H1 (cell line): ENCODE measurements at regions not wholly inside any gene's neighbourhood (a gene's known extent, or its start where the extent isn't known, plus 50 kb on each side); places are given as distances from the start of the nearest gene placed in this dataset.

ENCODE experiments used
- CTCF ChIA-PET: fragments of 300-600 bp; sonication (Branson Sonifier 250); formaldehyde crosslinking; loops from one replicate; lab custom pipeline; 2021; ENCODE audit not compliant: partially characterized antibody; lab: Charles Lee
- POLR2A ChIA-PET: fragments of 300-600 bp; sonication (Branson Sonifier 250); formaldehyde crosslinking; loops from one replicate; lab custom pipeline; 2021; ENCODE audit warnings: inconsistent platforms; ENCODE audit not compliant: partially characterized antibody; lab: Charles Lee
- DNase-seq, 2 experiments: peaks; one replicate each; pipeline versions ENCODE4 v3.0.0 to v3.0.0-alpha.2; 2010 to 2022; ENCODE audit warnings: low spot score in 2 of 2, low read depth in 1 of 2, mixed read lengths in 1 of 2
- FAIRE-seq: peaks from 2 replicates; lab custom pipeline; 2011; peaks lifted over from hg19 to GRCh38; lab: Jason Lieb, UNC
- H2AFZ ChIP-seq: 2 replicates; pipeline ENCODE4 v1.8.1; 2012; ENCODE audit warnings: low read length, inconsistent platforms
- H2AK5ac ChIP-seq: 2 replicates; pipeline ENCODE4 v1.6.1; 2013; ENCODE audit warnings: low read depth, low read length
- H2BK120ac ChIP-seq: replicated peaks from 2 replicates; pipeline ENCODE3; 2013; ENCODE audit warnings: low read depth, low read length, inconsistent platforms
- H2BK12ac ChIP-seq: 2 replicates; pipeline ENCODE4 v1.6.1; 2013; ENCODE audit warnings: low read depth, low read length
- H2BK15ac ChIP-seq: 2 replicates; pipeline ENCODE4 v1.6.1; 2013; ENCODE audit warnings: low read length
- H2BK20ac ChIP-seq: 2 replicates; pipeline ENCODE4 v1.6.1; 2013; ENCODE audit warnings: low read length
- H2BK5ac ChIP-seq: 2 replicates; pipeline ENCODE4 v1.6.1; 2013; ENCODE audit warnings: low read depth, low read length
- H3K14ac ChIP-seq: 2 replicates; pipeline ENCODE4 v1.6.1; 2013; ENCODE audit warnings: inconsistent platforms; ENCODE audit not compliant: insufficient read length
- H3K18ac ChIP-seq: 2 replicates; pipeline ENCODE4 v1.6.1; 2013; ENCODE audit warnings: low read length; ENCODE audit errors: extremely low read depth
- H3K23ac ChIP-seq: 2 replicates; pipeline ENCODE4 v1.6.1; 2013; ENCODE audit warnings: inconsistent platforms; ENCODE audit not compliant: insufficient read length
- H3K23me2 ChIP-seq: 2 replicates; pipeline ENCODE4 v1.6.1; 2013; ENCODE audit warnings: low read depth, low read length
- H3K27ac ChIP-seq: 2 replicates; pipeline ENCODE4 v1.6.1; 2011; ENCODE audit warnings: low read depth, low read length, inconsistent platforms
- H3K27me3 ChIP-seq, 4 experiments: replicated peaks in 1 of 4; 1 replicate in 1 of 4; 2 replicates in 3 of 4; pipeline versions ENCODE4 v1.6.1 to v1.8.1; 2011 to 2013; ENCODE audit warnings: low read length in 3 of 4, mild to moderate bottlenecking in 3 of 4, inconsistent platforms in 2 of 4, mixed read lengths in 2 of 4, moderate library complexity in 1 of 4; ENCODE audit not compliant: control insufficient read depth in 3 of 4, insufficient read depth in 3 of 4; ENCODE audit errors: extremely low read depth in 1 of 4
- H3K36me3 ChIP-seq, 4 experiments: 2 replicates each; pipeline versions ENCODE4 v1.6.1 to v1.8.1; 2011 to 2013; ENCODE audit warnings: mild to moderate bottlenecking in 4 of 4, low read length in 3 of 4, moderate library complexity in 2 of 4, control low read depth in 1 of 4, inconsistent platforms in 1 of 4; ENCODE audit not compliant: insufficient read depth in 4 of 4, control insufficient read depth in 2 of 4
- H3K4ac ChIP-seq: replicated peaks from 2 replicates; pipeline ENCODE3; 2013; ENCODE audit warnings: low read length, low read depth, mixed read lengths, inconsistent platforms; ENCODE audit not compliant: insufficient read length
- H3K4me1 ChIP-seq, 4 experiments: replicated peaks in 1 of 4; 1 replicate in 1 of 4; 2 replicates in 3 of 4; pipeline versions ENCODE4 v1.6.1 to v1.8.1; 2011 to 2013; ENCODE audit warnings: low read length in 3 of 4, inconsistent platforms in 2 of 4, mixed read lengths in 1 of 4; ENCODE audit not compliant: insufficient read depth in 4 of 4, control insufficient read depth in 3 of 4
- H3K4me2 ChIP-seq, 2 experiments: 2 replicates each; pipeline versions ENCODE4 v1.6.1 to v1.8.1; 2011 to 2013; ENCODE audit warnings: low read depth in 2 of 2, low read length in 2 of 2, control low read depth in 1 of 2, inconsistent platforms in 1 of 2, mild to moderate bottlenecking in 1 of 2; ENCODE audit not compliant: insufficient read depth in 1 of 2
- H3K4me3 ChIP-seq, 4 experiments: fragments of 200-600, 300-600 bp in 1 of 4; sonication (generic), shearing (Covaris generic), sonication (Bioruptor Twin) in 1 of 4; 2 replicates each; pipeline versions ENCODE4 v1.5.1 to v1.8.1; 2011 to 2016; ENCODE audit warnings: low read length in 4 of 4, low read depth in 3 of 4, control low read depth in 2 of 4, inconsistent platforms in 2 of 4, mild to moderate bottlenecking in 2 of 4, mixed read lengths in 1 of 4, moderate library complexity in 1 of 4; ENCODE audit not compliant: insufficient read depth in 2 of 4; ENCODE audit errors: extremely low read depth in 1 of 4
- H3K56ac ChIP-seq: replicated peaks from 2 replicates; pipeline ENCODE3; 2013; ENCODE audit warnings: low read depth, mild to moderate bottlenecking, mixed read lengths, low read length, inconsistent platforms; ENCODE audit not compliant: insufficient read length
- H3K79me1 ChIP-seq: 2 replicates; pipeline ENCODE4 v1.6.1; 2013; ENCODE audit warnings: low read depth, low read length, control low read depth
- H3K79me2 ChIP-seq, 2 experiments: 2 replicates each; pipeline versions ENCODE4 v1.6.1 to v1.8.1; 2012 to 2013; ENCODE audit warnings: low read length in 2 of 2, mild to moderate bottlenecking in 2 of 2, inconsistent platforms in 1 of 2; ENCODE audit not compliant: insufficient read depth in 2 of 2, control insufficient read depth in 1 of 2
- H3K9ac ChIP-seq, 4 experiments: replicated peaks in 1 of 4; 1 replicate in 1 of 4; 2 replicates in 3 of 4; pipeline versions ENCODE4 v1.6.1 to v1.8.1; 2011 to 2013; ENCODE audit warnings: low read depth in 3 of 4, low read length in 3 of 4, control low read depth in 2 of 4, mild to moderate bottlenecking in 2 of 4, moderate library complexity in 2 of 4, inconsistent platforms in 1 of 4; ENCODE audit errors: extremely low read depth in 1 of 4
- H3K9me3 ChIP-seq, 2 experiments: 2 replicates each; pipeline versions ENCODE4 v1.6.1 to v1.8.1; 2012 to 2013; ENCODE audit warnings: mild to moderate bottlenecking in 2 of 2, moderate library complexity in 2 of 2, control low read depth in 1 of 2, inconsistent platforms in 1 of 2, low read depth in 1 of 2, low read length in 1 of 2, mixed read lengths in 1 of 2; ENCODE audit not compliant: insufficient read depth in 2 of 2
- H4K20me1 ChIP-seq, 2 experiments: replicated peaks in 1 of 2; 2 replicates each; pipeline versions ENCODE3 to v1.8.1; 2011 to 2013; ENCODE audit warnings: inconsistent platforms in 2 of 2, low read length in 2 of 2, mild to moderate bottlenecking in 1 of 2; ENCODE audit not compliant: insufficient read depth in 2 of 2, control insufficient read depth in 1 of 2
- H4K5ac ChIP-seq: 2 replicates; pipeline ENCODE4 v1.6.1; 2013; ENCODE audit warnings: low read length, low read depth, mixed read lengths, inconsistent platforms; ENCODE audit not compliant: insufficient read length
- H4K8ac ChIP-seq: 2 replicates; pipeline ENCODE4 v1.8.0; 2013; ENCODE audit warnings: mild to moderate bottlenecking, moderate library complexity, low read length, inconsistent platforms; ENCODE audit not compliant: insufficient read depth; ENCODE audit errors: extremely low read depth
- H4K91ac ChIP-seq: replicated peaks from 2 replicates; pipeline ENCODE3; 2013; ENCODE audit warnings: low read length, mixed read lengths, inconsistent platforms; ENCODE audit not compliant: insufficient read length
- CHD1 ChIP-seq: IDR thresholded peaks from 2 replicates; pipeline ENCODE4 v1.6.1; 2012; ENCODE audit warnings: low read depth, low read length, improper control_type of control experiment
- GABPA ChIP-seq: IDR thresholded peaks from 2 replicates; pipeline ENCODE4 v1.6.1; 2011; ENCODE audit warnings: mild to moderate bottlenecking, low read length, moderate library complexity, borderline replicate concordance; ENCODE audit not compliant: insufficient read depth
- HDAC2 ChIP-seq, 2 experiments: fragments of 300-600 bp in 1 of 2; sonication (generic) in 1 of 2; IDR thresholded peaks; 2 replicates each; pipeline ENCODE4 v1.6.1; 2011 to 2012; ENCODE audit warnings: low read depth in 2 of 2, low read length in 2 of 2, mild to moderate bottlenecking in 2 of 2, moderate library complexity in 2 of 2, borderline replicate concordance in 1 of 2, inconsistent platforms in 1 of 2
- NANOG ChIP-seq: IDR thresholded peaks from 2 replicates; pipeline ENCODE4 v1.6.1; 2011; ENCODE audit warnings: low read length, low read depth, mild to moderate bottlenecking, inconsistent platforms; ENCODE audit not compliant: insufficient read depth, poor library complexity, severe bottlenecking
- ZNF274 ChIP-seq: IDR thresholded peaks from 2 replicates; pipeline ENCODE4 v1.7.0; 2012; ENCODE audit warnings: low read length, borderline replicate concordance; ENCODE audit errors: extremely low read depth
- WGBS, 2 experiments: shearing (Covaris generic) in 1 of 2; methylation state at CpG; one replicate each; pipeline versions ENCODE4 v1.1.6 to v1.1.7; 2013 to 2015; ENCODE audit warnings: low lambda C conversion rate in 2 of 2, mixed read lengths in 2 of 2, inconsistent platforms in 1 of 2, low coverage in 1 of 2, missing lambda C conversion rate in 1 of 2; ENCODE audit not compliant: insufficient replicate concordance in 2 of 2, insufficient coverage in 1 of 2, insufficient read length in 1 of 2; ENCODE audit errors: extremely low coverage in 1 of 2, missing lambda C conversion rate in 1 of 2; 5-methylcytosine and 5-hydroxymethylcytosine counted together
- TF ChIP-seq, protein P1 (sequence below): IDR thresholded peaks from 2 replicates; pipeline ENCODE4 v1.6.1; 2012; ENCODE audit warnings: inconsistent platforms
- TF ChIP-seq, protein P2 (sequence below): IDR thresholded peaks from 2 replicates; pipeline ENCODE4 v1.6.1; 2012; ENCODE audit warnings: low read length, inconsistent platforms

DNA sequence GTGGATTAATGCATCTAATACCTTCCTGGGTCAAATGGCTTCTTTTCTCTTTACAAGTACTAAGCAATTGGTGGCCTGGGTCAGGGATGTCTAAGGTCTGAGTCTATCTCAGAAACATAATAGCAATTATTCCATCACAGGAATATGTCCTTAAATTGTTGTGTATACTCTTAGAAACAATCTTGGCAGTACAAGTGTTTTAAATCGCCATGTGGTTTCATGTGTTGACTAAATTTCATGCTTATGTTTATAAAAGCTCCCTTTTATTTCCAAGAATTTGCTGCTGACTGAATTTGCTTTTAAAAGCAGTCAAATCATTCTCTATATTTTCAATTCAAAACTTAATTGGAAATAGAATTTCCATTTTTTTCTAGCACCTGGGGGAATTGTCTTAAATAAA, 125.3 kb upstream of the PACRGL start:
- Histone ChIP-seq H3K36me3 (no peaks in the 10 kb centered on the region), H3K4me1 (peaks cover 0 to 8% (median 5%) of the 10 kb centered on the region in 4 experiments; a peak in 3 of 7 replicates), H2AK5ac (no peak overlapping the region), H3K56ac (no peak overlapping the region), H4K20me1 (no peaks in the 10 kb centered on the region), H3K4me2 (no peak overlapping the region), H3K23ac (no peak overlapping the region), H3K18ac (no peak overlapping the region), H4K5ac (no peak overlapping the region), H4K8ac (no peak overlapping the region), H3K4me3 (no peak overlapping the region), H3K79me1 (no peaks in the 10 kb centered on the region), H3K27ac (no peak overlapping the region), H3K9me3 (no peaks in the 10 kb centered on the region), H2BK12ac (no peak overlapping the region), H4K91ac (no peak overlapping the region), H2BK20ac (no peak overlapping the region), H3K27me3 (no peaks in the 10 kb centered on the region), H2BK15ac (no peak overlapping the region), H2BK120ac (no peak overlapping the region), H3K23me2 (peaks cover 2% of the 10 kb centered on the region; the same call in 1 of the 2 replicates), H3K14ac (no peak overlapping the region), H3K9ac (no peak overlapping the region), H3K79me2 (no peaks in the 10 kb centered on the region), H2BK5ac (no peak overlapping the region), H3K4ac (no peak overlapping the region), H2AFZ (no peak overlapping the region)
- CTCF ChIA-PET, result interaction anchor here (0.9 to 1.2 kb wide), 2 partner anchors 23 to 149 kb away, joined by 3 to 4 read pairs; no protein-coding TSS in a partner anchor
- POLR2A ChIA-PET, result no interaction called here
- DNase-seq, result no peak
- FAIRE-seq, result no peak
- 85% methylated on average over 1 of the region's 1 CpG; no CpG with 5 or more reads in 1 of the 2 experiments for WGBS, 2 experiments
- TF ChIP-seq, protein P1, sequence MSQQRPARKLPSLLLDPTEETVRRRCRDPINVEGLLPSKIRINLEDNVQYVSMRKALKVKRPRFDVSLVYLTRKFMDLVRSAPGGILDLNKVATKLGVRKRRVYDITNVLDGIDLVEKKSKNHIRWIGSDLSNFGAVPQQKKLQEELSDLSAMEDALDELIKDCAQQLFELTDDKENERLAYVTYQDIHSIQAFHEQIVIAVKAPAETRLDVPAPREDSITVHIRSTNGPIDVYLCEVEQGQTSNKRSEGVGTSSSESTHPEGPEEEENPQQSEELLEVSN, result no peak
- TF ChIP-seq GABPA, result no peak
- TF ChIP-seq HDAC2 (IDR thresholded peaks at IDR 0.05; ENCODE audit: borderline replicate concordance in 1 of 2, low read depth in 2 of 2, low read length in 2 of 2), result no peak
- TF ChIP-seq, protein P2, sequence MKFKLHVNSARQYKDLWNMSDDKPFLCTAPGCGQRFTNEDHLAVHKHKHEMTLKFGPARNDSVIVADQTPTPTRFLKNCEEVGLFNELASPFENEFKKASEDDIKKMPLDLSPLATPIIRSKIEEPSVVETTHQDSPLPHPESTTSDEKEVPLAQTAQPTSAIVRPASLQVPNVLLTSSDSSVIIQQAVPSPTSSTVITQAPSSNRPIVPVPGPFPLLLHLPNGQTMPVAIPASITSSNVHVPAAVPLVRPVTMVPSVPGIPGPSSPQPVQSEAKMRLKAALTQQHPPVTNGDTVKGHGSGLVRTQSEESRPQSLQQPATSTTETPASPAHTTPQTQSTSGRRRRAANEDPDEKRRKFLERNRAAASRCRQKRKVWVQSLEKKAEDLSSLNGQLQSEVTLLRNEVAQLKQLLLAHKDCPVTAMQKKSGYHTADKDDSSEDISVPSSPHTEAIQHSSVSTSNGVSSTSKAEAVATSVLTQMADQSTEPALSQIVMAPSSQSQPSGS, result no peak
- no peak for TF ChIP-seq CHD1
- no peak for TF ChIP-seq ZNF274
- no peak for TF ChIP-seq NANOG
